ENCODE measurements at regions not wholly inside any gene's neighbourhood (a gene's known extent, or its start where the extent isn't known, plus 50 kb on each side); places are given as distances from the start of the nearest gene placed in this dataset.

DNA sequence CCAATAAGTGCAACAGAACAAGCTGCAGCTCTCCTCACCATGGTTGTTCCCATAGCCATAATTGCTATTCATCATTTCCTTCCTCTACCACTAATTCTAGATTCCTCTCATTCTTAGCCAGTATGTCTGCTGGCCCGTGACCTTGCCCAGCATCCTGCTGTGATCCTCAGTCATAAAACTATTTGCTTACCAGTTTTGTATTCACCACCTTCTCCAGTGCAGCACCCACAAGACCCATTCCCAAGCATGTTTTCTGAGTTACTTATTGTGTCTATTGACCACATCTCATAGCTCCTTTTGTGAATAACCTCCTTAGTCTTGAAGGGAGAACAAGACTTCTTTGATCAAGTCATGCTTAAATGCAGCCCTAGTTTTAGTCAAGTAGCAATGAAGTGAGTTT is 488.0 kb upstream of the CTNND2 start:
- no peak for TF ChIP-seq POLR2A (IDR thresholded peaks at IDR 0.05)
- TF ChIP-seq, protein P1, sequence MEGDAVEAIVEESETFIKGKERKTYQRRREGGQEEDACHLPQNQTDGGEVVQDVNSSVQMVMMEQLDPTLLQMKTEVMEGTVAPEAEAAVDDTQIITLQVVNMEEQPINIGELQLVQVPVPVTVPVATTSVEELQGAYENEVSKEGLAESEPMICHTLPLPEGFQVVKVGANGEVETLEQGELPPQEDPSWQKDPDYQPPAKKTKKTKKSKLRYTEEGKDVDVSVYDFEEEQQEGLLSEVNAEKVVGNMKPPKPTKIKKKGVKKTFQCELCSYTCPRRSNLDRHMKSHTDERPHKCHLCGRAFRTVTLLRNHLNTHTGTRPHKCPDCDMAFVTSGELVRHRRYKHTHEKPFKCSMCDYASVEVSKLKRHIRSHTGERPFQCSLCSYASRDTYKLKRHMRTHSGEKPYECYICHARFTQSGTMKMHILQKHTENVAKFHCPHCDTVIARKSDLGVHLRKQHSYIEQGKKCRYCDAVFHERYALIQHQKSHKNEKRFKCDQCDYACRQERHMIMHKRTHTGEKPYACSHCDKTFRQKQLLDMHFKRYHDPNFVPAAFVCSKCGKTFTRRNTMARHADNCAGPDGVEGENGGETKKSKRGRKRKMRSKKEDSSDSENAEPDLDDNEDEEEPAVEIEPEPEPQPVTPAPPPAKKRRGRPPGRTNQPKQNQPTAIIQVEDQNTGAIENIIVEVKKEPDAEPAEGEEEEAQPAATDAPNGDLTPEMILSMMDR (IDR thresholded peaks at IDR 0.05) = no peak

All from Peyer's patch (tissue), 4 donors.